ENCODE measurements at regions not wholly inside any gene's neighbourhood (a gene's known extent, or its start where the extent isn't known, plus 50 kb on each side); places are given as distances from the start of the nearest gene placed in this dataset.

DNA sequence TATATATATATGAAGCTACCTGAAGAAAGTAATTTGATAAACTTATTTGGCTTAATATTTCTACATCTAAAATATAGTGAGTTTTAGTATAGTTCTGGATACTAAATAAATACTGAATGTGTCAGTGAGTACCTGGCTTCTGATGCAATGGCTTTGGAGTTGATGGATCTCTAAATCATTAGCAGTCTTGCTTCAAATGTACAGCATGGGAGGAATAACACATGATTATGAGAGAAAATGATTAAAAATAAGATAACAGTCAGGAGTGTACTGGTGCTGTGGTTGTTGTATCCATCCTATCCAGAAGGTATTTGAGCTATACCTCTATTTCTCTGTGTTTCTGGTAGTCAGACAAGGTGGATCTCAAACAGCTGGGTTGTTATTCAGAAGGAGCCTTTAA is 641.3 kb downstream of the TRAM1L1 start:
- intact Hi-C loops (cut with micrococcal nuclease), result no loop called here
- no peak for DNase-seq
- Histone ChIP-seq H3K27ac (replicated peaks) (no peak overlapping the region), H3K4me3 (no peak overlapping the region), H3K4me1 (no peaks in the 10 kb centered on the region), H3K9me3 (replicated peaks) (peaks cover 18% of the 10 kb centered on the region), H3K27me3 (ENCODE audit: low read depth) (no peaks in the 10 kb centered on the region), H3K36me3 (no peaks in the 10 kb centered on the region)
- TF ChIP-seq, protein P1, sequence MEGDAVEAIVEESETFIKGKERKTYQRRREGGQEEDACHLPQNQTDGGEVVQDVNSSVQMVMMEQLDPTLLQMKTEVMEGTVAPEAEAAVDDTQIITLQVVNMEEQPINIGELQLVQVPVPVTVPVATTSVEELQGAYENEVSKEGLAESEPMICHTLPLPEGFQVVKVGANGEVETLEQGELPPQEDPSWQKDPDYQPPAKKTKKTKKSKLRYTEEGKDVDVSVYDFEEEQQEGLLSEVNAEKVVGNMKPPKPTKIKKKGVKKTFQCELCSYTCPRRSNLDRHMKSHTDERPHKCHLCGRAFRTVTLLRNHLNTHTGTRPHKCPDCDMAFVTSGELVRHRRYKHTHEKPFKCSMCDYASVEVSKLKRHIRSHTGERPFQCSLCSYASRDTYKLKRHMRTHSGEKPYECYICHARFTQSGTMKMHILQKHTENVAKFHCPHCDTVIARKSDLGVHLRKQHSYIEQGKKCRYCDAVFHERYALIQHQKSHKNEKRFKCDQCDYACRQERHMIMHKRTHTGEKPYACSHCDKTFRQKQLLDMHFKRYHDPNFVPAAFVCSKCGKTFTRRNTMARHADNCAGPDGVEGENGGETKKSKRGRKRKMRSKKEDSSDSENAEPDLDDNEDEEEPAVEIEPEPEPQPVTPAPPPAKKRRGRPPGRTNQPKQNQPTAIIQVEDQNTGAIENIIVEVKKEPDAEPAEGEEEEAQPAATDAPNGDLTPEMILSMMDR (IDR thresholded peaks at IDR 0.05; ENCODE audit: borderline replicate concordance), result no peak

DNA sequence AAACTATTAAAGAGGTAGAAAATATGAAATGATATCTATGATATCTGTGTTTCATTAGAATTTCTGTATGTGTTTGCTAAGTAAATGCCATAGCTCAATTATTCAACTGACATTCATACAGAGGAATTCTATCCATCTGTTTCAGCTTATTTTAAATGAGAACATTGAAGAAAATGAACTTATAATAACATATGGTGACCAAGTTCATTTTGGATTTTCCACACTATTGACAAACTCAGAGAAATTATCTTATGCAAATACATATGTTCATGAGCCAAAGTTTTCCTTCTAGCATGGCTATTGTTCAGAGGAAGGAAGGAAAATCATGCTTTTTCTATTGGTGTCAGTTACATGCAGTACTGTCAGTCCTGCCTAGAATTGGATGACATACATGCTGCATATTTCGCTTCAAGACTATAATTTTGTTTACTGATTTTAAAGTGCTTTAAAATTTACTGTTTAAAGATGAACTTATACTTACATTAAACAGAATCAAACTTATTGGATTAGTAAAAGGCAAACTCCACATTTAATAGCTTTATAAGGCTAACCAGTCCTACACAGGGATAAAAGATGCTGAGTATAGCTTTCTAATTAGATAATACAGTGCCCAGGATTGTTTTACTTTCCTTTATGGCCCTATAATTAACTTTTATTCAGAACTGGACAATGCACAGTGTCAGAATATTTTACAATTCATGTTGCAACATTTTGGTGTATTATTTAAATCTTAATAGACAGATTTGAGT is 646.2 kb downstream of the TRAM1L1 start:
- Histone ChIP-seq H3K27me3 (ENCODE audit: low read depth) (no peaks in the 10 kb centered on the region), H3K9me3 (replicated peaks) (peaks cover 18% of the 10 kb centered on the region), H3K36me3 (no peaks in the 10 kb centered on the region), H3K4me1 (no peaks in the 10 kb centered on the region), H3K4me3 (no peak overlapping the region), H3K27ac (replicated peaks) (no peak overlapping the region)
- DNase-seq, result no peak
- TF ChIP-seq, protein P1 (IDR thresholded peaks at IDR 0.05; ENCODE audit: borderline replicate concordance), result no peak
- intact Hi-C loops (cut with micrococcal nuclease), result no loop called here

DNA sequence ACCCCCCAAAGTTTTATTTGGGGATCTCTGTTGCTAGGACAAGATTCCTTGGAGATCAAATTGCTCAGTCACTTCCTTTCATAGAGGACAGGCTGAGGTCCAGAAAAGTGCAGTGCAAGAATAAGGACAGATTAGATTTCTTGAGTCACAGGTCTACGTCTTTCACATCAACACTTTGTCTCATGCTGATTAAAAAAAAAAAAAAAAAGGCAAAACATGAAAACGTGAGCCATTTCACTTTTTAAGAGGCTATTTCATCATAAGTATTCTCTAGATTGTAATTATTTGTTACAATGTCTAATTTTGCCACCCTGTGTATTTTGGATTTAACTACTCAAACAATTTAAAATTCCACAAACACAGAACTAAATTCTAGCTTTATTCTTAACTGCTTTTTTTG is 647.0 kb downstream of the TRAM1L1 start:
- H3K9me3 ChIP-seq (replicated peaks), result peaks cover 18% of the 10 kb centered on the region
- TF ChIP-seq, protein P1 (IDR thresholded peaks at IDR 0.05; ENCODE audit: borderline replicate concordance), result no peak
- H3K27me3 ChIP-seq (ENCODE audit: low read depth), result no peaks in the 10 kb centered on the region
- H3K4me3 ChIP-seq, result no peak overlapping the region
- intact Hi-C loops (cut with micrococcal nuclease), result no loop called here
- no peak for DNase-seq
- no peaks in the 10 kb centered on the region for H3K36me3 ChIP-seq
- no peak overlapping the region for H3K27ac ChIP-seq (replicated peaks)
- H3K4me1 ChIP-seq, result no peaks in the 10 kb centered on the region

DNA sequence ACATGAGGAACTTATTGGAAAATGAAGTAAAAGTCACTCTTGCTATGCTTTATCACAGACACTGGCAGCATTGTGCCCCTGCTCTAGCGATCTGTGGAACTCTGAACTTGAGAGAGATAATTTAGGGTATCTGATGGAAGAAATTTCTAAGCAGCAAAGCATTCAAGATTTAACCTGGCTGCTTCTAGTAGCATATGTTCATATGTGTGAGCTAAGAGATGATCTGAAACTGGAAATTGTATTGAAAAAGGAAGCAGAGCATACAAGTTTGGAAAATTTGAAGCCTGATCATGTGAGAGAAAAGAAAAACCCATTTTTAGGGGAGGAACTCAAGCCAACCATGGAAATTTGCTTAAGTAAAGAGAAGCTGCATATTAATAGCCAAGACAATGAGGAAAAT is 657.7 kb downstream of the TRAM1L1 start:
- intact Hi-C loops (cut with micrococcal nuclease), result no loop called here
- no peaks in the 10 kb centered on the region for H3K4me1 ChIP-seq
- TF ChIP-seq, protein P1 (IDR thresholded peaks at IDR 0.05; ENCODE audit: borderline replicate concordance), result no peak
- H3K9me3 ChIP-seq (replicated peaks), result peaks cover 35% of the 10 kb centered on the region
- no peak for DNase-seq
- no peak overlapping the region for H3K27ac ChIP-seq (replicated peaks)
- no peaks in the 10 kb centered on the region for H3K36me3 ChIP-seq
- no peak overlapping the region for H3K4me3 ChIP-seq
- no peaks in the 10 kb centered on the region for H3K27me3 ChIP-seq (ENCODE audit: low read depth)

DNA sequence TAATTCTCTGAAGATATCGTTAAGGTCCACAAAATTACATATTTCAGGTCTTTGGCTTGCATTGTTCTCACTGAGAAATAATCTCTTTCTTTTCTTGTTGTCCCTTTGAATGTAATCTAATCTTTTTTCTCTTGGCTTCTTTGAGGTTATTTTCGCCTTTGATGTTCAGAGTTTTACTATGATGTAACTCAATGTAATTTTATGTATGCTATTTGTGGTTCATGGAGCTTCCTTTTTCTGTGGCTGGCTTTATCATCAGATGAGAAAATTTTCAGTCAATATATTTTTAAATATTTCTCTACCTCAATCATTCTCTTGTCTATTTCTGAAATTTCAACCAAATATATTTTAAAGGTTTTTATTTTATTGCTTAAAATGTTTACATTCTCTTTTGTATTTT is 672.2 kb downstream of the TRAM1L1 start:
- DNase-seq, result no peak
- Histone ChIP-seq H3K27ac (replicated peaks) (no peak overlapping the region), H3K4me3 (no peak overlapping the region), H3K36me3 (no peaks in the 10 kb centered on the region), H3K27me3 (ENCODE audit: low read depth) (no peaks in the 10 kb centered on the region), H3K4me1 (no peaks in the 10 kb centered on the region), H3K9me3 (replicated peaks) (peaks cover 39% of the 10 kb centered on the region)
- intact Hi-C loops (cut with micrococcal nuclease), result no loop called here
- TF ChIP-seq, protein P1 (IDR thresholded peaks at IDR 0.05; ENCODE audit: borderline replicate concordance), result no peak

Measured in left ventricle myocardium inferior (tissue), 1 donor.